ENCODE measurements at regions not wholly inside any gene's neighbourhood (a gene's known extent, or its start where the extent isn't known, plus 50 kb on each side); places are given as distances from the start of the nearest gene placed in this dataset.

GRCh38 chr7:115493381-115493780, 537.2 kb downstream of the TFEC start:
- TF ChIP-seq CTCF (IDR thresholded peaks at IDR 0.05) (no peak), EZH2 (IDR thresholded peaks at IDR 0.05; ENCODE audit: borderline replicate concordance, insufficient read depth, low read depth, low read length, poor library complexity, severe bottlenecking) (no peak)
